Ishikawa (cell line): ENCODE measurements at regions not wholly inside any gene's neighbourhood (a gene's known extent, or its start where the extent isn't known, plus 50 kb on each side); places are given as distances from the start of the nearest gene placed in this dataset.

Source experiments
- CEBPB ChIP-seq: IDR thresholded peaks from 2 replicates; pipeline ENCODE4 v1.6.1; 2012
- CREB1 ChIP-seq: IDR thresholded peaks from 2 replicates; pipeline ENCODE4 v1.6.1; 2012; ENCODE audit warnings: low read depth
- EP300 ChIP-seq: IDR thresholded peaks from 2 replicates; pipeline ENCODE4 v1.6.1; 2012; ENCODE audit warnings: borderline replicate concordance
- MAX ChIP-seq: IDR thresholded peaks from 2 replicates; pipeline ENCODE4 v1.6.1; 2012
- NFIC ChIP-seq: IDR thresholded peaks from 2 replicates; pipeline ENCODE4 v1.6.1; 2012
- RAD21 ChIP-seq: IDR thresholded peaks from 2 replicates; pipeline ENCODE4 v1.6.1; 2012; ENCODE audit warnings: low read depth
- REST ChIP-seq: IDR thresholded peaks from 2 replicates; pipeline ENCODE4 v1.6.1; 2012; ENCODE audit warnings: low read depth, mild to moderate bottlenecking
- TAF1 ChIP-seq: IDR thresholded peaks from 2 replicates; pipeline ENCODE4 v1.6.1; 2012; ENCODE audit warnings: low read depth, mild to moderate bottlenecking
- USF1 ChIP-seq: IDR thresholded peaks from 2 replicates; pipeline ENCODE4 v1.6.1; 2012
- YY1 ChIP-seq: IDR thresholded peaks from 2 replicates; pipeline ENCODE4 v1.6.1; 2012; ENCODE audit warnings: low read depth
- ZBTB7A ChIP-seq: IDR thresholded peaks from 2 replicates; pipeline ENCODE4 v1.6.1; 2012; ENCODE audit warnings: low read depth

GRCh38 chrX:79078114-79078513, 66.4 kb upstream of the GPR174 start:
- TF ChIP-seq CREB1 (no peak), YY1 (no peak), CEBPB (no peak), NFIC (no peak), TAF1 (no peak), REST (no peak), USF1 (no peak), RAD21 (no peak), EP300 (no peak), MAX (no peak), ZBTB7A (no peak)
